ENCODE measurements at regions not wholly inside any gene's neighbourhood (a gene's known extent, or its start where the extent isn't known, plus 50 kb on each side); places are given as distances from the start of the nearest gene placed in this dataset.

DNA sequence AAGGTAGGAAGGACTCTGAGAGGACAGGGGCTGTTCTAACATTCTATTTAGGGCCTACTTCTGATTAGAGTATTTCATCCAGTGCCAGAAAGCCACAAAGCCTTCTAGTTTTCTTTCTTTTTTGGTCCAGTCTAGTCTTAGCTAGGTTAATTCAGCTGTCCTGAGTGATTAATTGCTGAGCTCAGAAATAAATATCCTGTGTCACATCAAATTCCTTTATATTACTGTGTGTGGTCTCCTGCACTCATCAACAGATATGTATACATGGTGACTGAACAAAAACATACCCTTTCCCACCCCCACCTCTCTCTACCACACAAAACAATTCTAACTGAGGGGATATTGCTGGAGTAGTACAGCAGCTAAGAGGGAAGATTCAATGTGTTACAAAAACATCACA, 601.5 kb upstream of the NRSN1 start:
- Histone ChIP-seq H3K4me3 (ENCODE audit: low read depth, low read length) (no peak overlapping the region), H3K27me3 (no peaks in the 10 kb centered on the region), H3K36me3 (no peaks in the 10 kb centered on the region), H3K4me1 (peaks cover 17% of the 10 kb centered on the region), H3K9me3 (no peaks in the 10 kb centered on the region)
- TF ChIP-seq, protein P1, sequence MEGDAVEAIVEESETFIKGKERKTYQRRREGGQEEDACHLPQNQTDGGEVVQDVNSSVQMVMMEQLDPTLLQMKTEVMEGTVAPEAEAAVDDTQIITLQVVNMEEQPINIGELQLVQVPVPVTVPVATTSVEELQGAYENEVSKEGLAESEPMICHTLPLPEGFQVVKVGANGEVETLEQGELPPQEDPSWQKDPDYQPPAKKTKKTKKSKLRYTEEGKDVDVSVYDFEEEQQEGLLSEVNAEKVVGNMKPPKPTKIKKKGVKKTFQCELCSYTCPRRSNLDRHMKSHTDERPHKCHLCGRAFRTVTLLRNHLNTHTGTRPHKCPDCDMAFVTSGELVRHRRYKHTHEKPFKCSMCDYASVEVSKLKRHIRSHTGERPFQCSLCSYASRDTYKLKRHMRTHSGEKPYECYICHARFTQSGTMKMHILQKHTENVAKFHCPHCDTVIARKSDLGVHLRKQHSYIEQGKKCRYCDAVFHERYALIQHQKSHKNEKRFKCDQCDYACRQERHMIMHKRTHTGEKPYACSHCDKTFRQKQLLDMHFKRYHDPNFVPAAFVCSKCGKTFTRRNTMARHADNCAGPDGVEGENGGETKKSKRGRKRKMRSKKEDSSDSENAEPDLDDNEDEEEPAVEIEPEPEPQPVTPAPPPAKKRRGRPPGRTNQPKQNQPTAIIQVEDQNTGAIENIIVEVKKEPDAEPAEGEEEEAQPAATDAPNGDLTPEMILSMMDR (IDR thresholded peaks at IDR 0.05; ENCODE audit: low read depth, low read length) = no peak
- no peak for DNase-seq

DNA sequence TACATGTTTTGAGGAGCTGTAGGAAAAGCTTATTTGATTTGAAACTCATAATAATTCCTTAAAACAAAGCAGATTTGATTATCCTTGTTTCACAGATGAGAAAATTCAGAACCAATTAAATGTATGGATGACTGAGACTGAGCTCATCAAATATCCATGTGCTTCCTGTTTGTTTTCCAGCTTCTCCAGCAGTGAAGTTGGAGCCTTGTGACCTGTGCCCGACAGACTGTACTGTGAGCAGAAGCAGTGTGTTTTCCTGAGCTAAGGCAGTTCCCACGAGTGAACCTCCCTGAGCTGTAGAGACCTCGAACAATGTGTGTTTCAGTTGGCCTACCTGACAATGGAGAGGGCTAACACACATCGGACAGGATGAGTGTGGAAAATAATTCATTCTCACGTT, 599.5 kb upstream of the NRSN1 start:
- no peaks in the 10 kb centered on the region for H3K9me3 ChIP-seq
- no peaks in the 10 kb centered on the region for H3K36me3 ChIP-seq
- TF ChIP-seq, protein P1 (IDR thresholded peaks at IDR 0.05; ENCODE audit: low read depth, low read length) = no peak
- DNase-seq = no peak
- H3K4me3 ChIP-seq (ENCODE audit: low read depth, low read length) = no peak overlapping the region
- no peaks in the 10 kb centered on the region for H3K27me3 ChIP-seq
- H3K4me1 ChIP-seq = peaks cover 17% of the 10 kb centered on the region

DNA sequence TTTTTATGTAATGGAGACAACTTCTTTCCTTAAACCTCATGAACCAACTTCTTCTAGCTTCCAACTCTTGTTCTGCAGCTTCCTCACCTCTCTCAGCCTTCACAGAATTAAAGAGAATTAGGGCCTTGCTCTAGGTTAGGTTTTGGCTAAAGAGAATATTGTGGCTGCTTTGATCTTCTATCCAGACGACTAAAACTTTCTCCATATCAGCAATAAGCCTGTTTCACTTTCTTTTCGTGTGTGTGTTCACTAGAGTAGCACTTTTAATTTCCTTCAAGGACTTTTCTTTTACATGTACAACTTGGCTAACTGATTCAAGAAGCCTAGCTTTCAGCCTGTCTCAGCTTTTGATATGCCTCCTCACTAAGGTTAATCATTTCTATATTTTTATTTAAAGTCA, 596.1 kb upstream of the NRSN1 start:
- Histone ChIP-seq H3K4me1 (no peaks in the 10 kb centered on the region), H3K36me3 (no peaks in the 10 kb centered on the region), H3K9me3 (no peaks in the 10 kb centered on the region), H3K27me3 (no peaks in the 10 kb centered on the region), H3K4me3 (ENCODE audit: low read depth, low read length) (no peak overlapping the region)
- DNase-seq = no peak
- TF ChIP-seq, protein P1 (IDR thresholded peaks at IDR 0.05; ENCODE audit: low read depth, low read length) = no peak

DNA sequence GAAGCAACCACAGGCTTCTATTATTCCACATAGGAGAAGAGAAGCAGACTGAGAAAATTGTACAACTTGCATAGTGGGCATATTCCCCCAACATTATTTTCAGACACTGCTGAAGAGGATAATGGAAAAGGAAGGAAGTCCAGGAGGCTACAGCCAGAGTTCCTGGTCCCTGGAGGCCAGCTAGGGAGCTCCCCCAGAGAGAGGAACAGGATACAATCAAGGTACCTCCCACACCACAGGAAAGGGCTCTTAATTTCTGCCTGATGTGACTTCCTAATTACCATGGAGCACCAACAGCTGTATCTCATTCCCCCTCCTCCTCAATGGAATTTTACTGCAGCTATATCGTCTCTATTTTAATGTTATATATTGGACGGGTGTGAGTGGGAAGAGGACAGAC, 594.3 kb upstream of the NRSN1 start:
- DNase-seq = no peak
- TF ChIP-seq, protein P1 (IDR thresholded peaks at IDR 0.05; ENCODE audit: low read depth, low read length) = no peak
- no peak overlapping the region for H3K4me3 ChIP-seq (ENCODE audit: low read depth, low read length)
- no peaks in the 10 kb centered on the region for H3K36me3 ChIP-seq
- H3K9me3 ChIP-seq = no peaks in the 10 kb centered on the region
- H3K4me1 ChIP-seq = no peaks in the 10 kb centered on the region
- H3K27me3 ChIP-seq = no peaks in the 10 kb centered on the region

DNA sequence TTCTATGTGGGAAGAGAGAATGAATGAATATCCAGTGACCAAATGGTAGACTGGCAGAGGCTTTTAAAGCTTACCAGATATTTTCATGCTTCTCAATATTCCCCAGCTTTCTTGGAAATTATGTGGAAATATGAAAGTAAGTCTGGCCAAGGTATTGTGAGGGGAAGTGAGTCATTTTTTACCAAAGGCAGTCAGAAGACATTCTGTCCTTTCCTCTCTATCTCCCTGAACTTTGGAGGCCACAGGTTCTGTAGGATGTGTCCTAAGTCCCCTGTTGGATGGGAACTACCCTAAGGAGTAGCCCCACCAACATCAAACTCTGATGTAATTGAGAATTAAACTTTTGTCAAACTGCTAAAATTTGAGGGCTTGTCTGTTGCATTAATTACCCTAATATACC, 593.8 kb upstream of the NRSN1 start:
- DNase-seq = no peak
- Histone ChIP-seq H3K27me3 (no peaks in the 10 kb centered on the region), H3K4me3 (ENCODE audit: low read depth, low read length) (no peak overlapping the region), H3K36me3 (no peaks in the 10 kb centered on the region), H3K4me1 (no peaks in the 10 kb centered on the region), H3K9me3 (no peaks in the 10 kb centered on the region)
- TF ChIP-seq, protein P1 (IDR thresholded peaks at IDR 0.05; ENCODE audit: low read depth, low read length) = no peak

DNA sequence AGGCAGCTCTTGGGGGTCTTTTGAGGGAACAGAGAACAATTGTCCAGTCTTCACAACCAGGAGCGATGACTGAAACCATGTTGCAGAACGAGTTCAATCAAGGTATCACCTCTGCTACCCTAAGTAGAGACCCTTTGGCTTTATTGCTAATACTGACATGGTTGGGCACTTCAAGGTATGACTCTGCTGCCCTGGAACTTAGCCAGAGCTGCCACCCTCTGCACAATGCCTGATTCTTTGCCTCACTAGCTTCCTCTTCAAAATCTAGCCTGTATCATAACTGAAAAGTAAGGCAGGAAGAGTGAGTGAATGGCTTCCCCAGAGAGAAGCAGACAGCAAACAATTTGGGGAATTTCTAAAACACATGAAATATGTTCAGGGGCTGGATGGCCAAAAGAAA, 592.7 kb upstream of the NRSN1 start:
- H3K9me3 ChIP-seq = no peaks in the 10 kb centered on the region
- no peaks in the 10 kb centered on the region for H3K4me1 ChIP-seq
- DNase-seq = no peak
- H3K27me3 ChIP-seq = no peaks in the 10 kb centered on the region
- H3K4me3 ChIP-seq (ENCODE audit: low read depth, low read length) = no peak overlapping the region
- H3K36me3 ChIP-seq = no peaks in the 10 kb centered on the region
- TF ChIP-seq, protein P1 (IDR thresholded peaks at IDR 0.05; ENCODE audit: low read depth, low read length) = no peak
